Ectodermal cell (in vitro differentiated cells): ENCODE measurements at regions not wholly inside any gene's neighbourhood (a gene's known extent, or its start where the extent isn't known, plus 50 kb on each side); places are given as distances from the start of the nearest gene placed in this dataset.
"Not testable (repeated sequence)": the region's sequence is repeated elsewhere in the genome, so short reads cannot be mapped to it uniquely, and the experiment has no call there.

Experiments used
- H3K27ac ChIP-seq: 2 replicates; pipeline ENCODE4 v1.7.0; 2013; ENCODE audit warnings: mild to moderate bottlenecking, low read depth, low read length; ENCODE audit not compliant: insufficient read depth, poor library complexity, severe bottlenecking
- H3K27me3 ChIP-seq: 2 replicates; pipeline ENCODE4 v1.7.0; 2013; ENCODE audit warnings: mild to moderate bottlenecking, low read length; ENCODE audit not compliant: insufficient read depth, control insufficient read depth, poor library complexity, severe bottlenecking
- H3K36me3 ChIP-seq: one replicate; pipeline ENCODE4 v1.7.0; 2013; ENCODE audit warnings: low read length; ENCODE audit not compliant: control insufficient read depth, insufficient read depth
- H3K4me1 ChIP-seq: one replicate; pipeline ENCODE4 v1.7.0; 2013; ENCODE audit warnings: low read length; ENCODE audit not compliant: control insufficient read depth, insufficient read depth
- H3K4me3 ChIP-seq: 2 replicates; pipeline ENCODE4 v1.7.0; 2013; ENCODE audit warnings: low read depth, low read length, control low read depth; ENCODE audit not compliant: insufficient read depth
- H3K9me3 ChIP-seq: 2 replicates; pipeline ENCODE4 v1.7.0; 2013; ENCODE audit warnings: mild to moderate bottlenecking, low read length, moderate library complexity; ENCODE audit not compliant: control insufficient read depth
- WGBS, 2 experiments: methylation state at CpG; one replicate each; pipeline ENCODE4 v1.1.7; 2013; ENCODE audit warnings: missing lambda C conversion rate in 2 of 2; 5-methylcytosine and 5-hydroxymethylcytosine counted together

GRCh38 chr14:47917344-47917954 is 242.0 kb upstream of the MDGA2 start:
- Histone ChIP-seq H3K27me3 (no peaks in the 10 kb centered on the region), H3K36me3 (no peaks in the 10 kb centered on the region), H3K9me3 (no peaks in the 10 kb centered on the region), H3K4me1 (no peaks in the 10 kb centered on the region), H3K4me3 (no peak overlapping the region), H3K27ac (no peak overlapping the region)
- 63 to 67% methylated on average over 3 to 5 of the region's 5 CpGs for WGBS, 2 experiments

- 88 to 95% methylated on average over 24 of the region's 25 CpGs for WGBS, 2 experiments
- not testable (repeated sequence) for H3K36me3 ChIP-seq, H3K4me1 ChIP-seq, H3K4me3 ChIP-seq, H3K9me3 ChIP-seq, H3K27ac ChIP-seq, H3K27me3 ChIP-seq
Observed at GRCh38 chr14:47901141-47901540, 225.7 kb upstream of the MDGA2 start.

GRCh38 chr14:47899685-47900084 is 224.3 kb upstream of the MDGA2 start:
- Histone ChIP-seq H3K4me3 (no peak overlapping the region), H3K27me3 (no peaks in the 10 kb centered on the region), H3K9me3 (no peaks in the 10 kb centered on the region), H3K4me1 (no peaks in the 10 kb centered on the region), H3K27ac (no peak overlapping the region), H3K36me3 (no peaks in the 10 kb centered on the region)
- 100% methylated on average over 2 of the region's 5 CpGs; no CpG with 5 or more reads in 1 of the 2 experiments for WGBS, 2 experiments

- Histone ChIP-seq H3K9me3 (no peaks in the 10 kb centered on the region), H3K4me3 (no peak overlapping the region), H3K4me1 (no peaks in the 10 kb centered on the region), H3K27me3 (no peaks in the 10 kb centered on the region), H3K36me3 (no peaks in the 10 kb centered on the region), H3K27ac (no peak overlapping the region)
- 94 to 95% methylated on average over 5 to 7 of the region's 7 CpGs for WGBS, 2 experiments
Observed at GRCh38 chr14:47874350-47874749, 198.9 kb upstream of the MDGA2 start.

DNA sequence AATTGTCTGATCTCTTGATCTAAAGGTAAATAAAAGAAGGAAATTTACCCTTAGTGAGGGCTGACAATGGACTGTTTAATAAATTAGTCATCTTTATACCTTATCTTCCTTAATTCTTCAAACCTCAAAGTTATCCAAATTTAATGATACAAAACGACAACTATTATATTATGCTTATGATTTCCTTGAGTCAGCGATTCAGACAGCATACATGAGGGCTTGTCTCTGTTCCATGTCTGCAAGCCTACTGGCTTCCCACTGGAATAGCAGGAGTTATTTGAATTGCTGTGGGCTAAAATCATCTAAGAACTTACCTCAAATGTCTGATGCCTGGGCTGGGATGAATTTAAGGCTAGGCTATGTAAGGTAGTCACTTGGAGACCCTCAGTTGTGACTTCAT is 197.2 kb upstream of the MDGA2 start:
- H3K9me3 ChIP-seq: no peaks in the 10 kb centered on the region
- no peaks in the 10 kb centered on the region for H3K4me1 ChIP-seq
- no peaks in the 10 kb centered on the region for H3K36me3 ChIP-seq
- no peak overlapping the region for H3K27ac ChIP-seq
- no peaks in the 10 kb centered on the region for H3K27me3 ChIP-seq
- WGBS, 2 experiments: 94 to 100% methylated on average over 2 of the region's 2 CpGs
- H3K4me3 ChIP-seq: no peak overlapping the region

DNA sequence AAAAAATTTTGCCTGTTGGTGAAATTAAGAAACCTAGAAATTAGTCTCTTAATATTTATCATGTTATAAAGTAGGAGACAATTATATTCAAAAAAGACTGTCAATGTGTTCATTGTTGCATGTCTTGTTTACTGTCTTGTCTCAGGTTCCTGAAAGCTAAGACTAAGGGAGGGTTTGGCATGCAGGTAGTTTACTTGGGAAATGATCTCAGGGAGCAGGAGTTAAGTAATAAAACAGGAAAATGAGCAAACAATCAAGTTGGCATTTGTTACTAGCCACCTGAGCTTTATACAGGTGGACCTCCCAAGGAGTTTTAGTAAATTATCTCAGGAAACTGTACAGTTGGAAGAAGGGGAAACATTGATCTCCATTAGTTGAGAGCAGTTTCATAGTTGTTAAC is 188.0 kb upstream of the MDGA2 start:
- Histone ChIP-seq H3K4me1 (no peaks in the 10 kb centered on the region), H3K36me3 (no peaks in the 10 kb centered on the region), H3K4me3 (no peak overlapping the region), H3K9me3 (no peaks in the 10 kb centered on the region), H3K27ac (no peak overlapping the region), H3K27me3 (no peaks in the 10 kb centered on the region)

GRCh38 chr14:47857646-47858045 is 182.2 kb upstream of the MDGA2 start:
- Histone ChIP-seq H3K27ac (no peak overlapping the region), H3K36me3 (no peaks in the 10 kb centered on the region), H3K27me3 (no peaks in the 10 kb centered on the region), H3K4me3 (no peak overlapping the region), H3K4me1 (no peaks in the 10 kb centered on the region), H3K9me3 (no peaks in the 10 kb centered on the region)
- 93% methylated on average over 4 of the region's 4 CpGs for WGBS, 2 experiments

DNA sequence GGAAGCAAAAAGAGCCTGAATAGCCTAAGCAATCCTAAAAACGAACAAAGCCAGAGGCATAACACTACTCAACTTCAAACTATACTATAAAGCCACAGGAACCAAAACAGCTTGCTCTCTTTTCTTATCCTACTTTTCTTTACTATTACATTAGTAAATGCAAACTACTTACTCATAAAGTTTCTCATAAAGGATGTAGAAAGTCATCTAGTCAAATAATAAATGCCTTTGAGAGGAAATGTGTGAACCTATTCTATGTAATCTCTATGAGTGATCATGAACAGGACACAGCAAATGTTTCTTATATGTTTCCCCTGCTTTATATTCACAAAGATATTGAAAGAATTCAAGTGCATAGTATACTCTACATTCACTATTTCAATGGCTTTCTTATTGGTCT is 176.9 kb upstream of the MDGA2 start:
- Histone ChIP-seq H3K4me1 (no peaks in the 10 kb centered on the region), H3K9me3 (no peaks in the 10 kb centered on the region), H3K36me3 (no peaks in the 10 kb centered on the region), H3K27me3 (no peaks in the 10 kb centered on the region), H3K27ac (no peak overlapping the region), H3K4me3 (no peak overlapping the region)
- WGBS, 2 experiments: 0% methylated on average over 1 of the region's 1 CpG

- WGBS, 2 experiments: 86 to 90% methylated on average over 4 of the region's 4 CpGs
- H3K27ac ChIP-seq: no peak overlapping the region
- no peaks in the 10 kb centered on the region for H3K9me3 ChIP-seq
- no peak overlapping the region for H3K4me3 ChIP-seq
- H3K36me3 ChIP-seq: no peaks in the 10 kb centered on the region
- H3K4me1 ChIP-seq: no peaks in the 10 kb centered on the region
- H3K27me3 ChIP-seq: no peaks in the 10 kb centered on the region
Observed at GRCh38 chr14:47846008-47846407, 170.6 kb upstream of the MDGA2 start.

- Histone ChIP-seq H3K4me1 (no peaks in the 10 kb centered on the region), H3K27ac (no peak overlapping the region), H3K4me3 (no peak overlapping the region), H3K36me3 (no peaks in the 10 kb centered on the region), H3K27me3 (no peaks in the 10 kb centered on the region), H3K9me3 (no peaks in the 10 kb centered on the region)
- 87 to 91% methylated on average over 2 of the region's 2 CpGs for WGBS, 2 experiments
Observed at GRCh38 chr14:47843236-47843635, 167.8 kb upstream of the MDGA2 start.

- Histone ChIP-seq H3K36me3 (no peaks in the 10 kb centered on the region), H3K27me3 (no peaks in the 10 kb centered on the region), H3K4me3 (no peak overlapping the region), H3K9me3 (no peaks in the 10 kb centered on the region), H3K4me1 (no peaks in the 10 kb centered on the region), H3K27ac (no peak overlapping the region)
Observed at GRCh38 chr14:47833011-47833410, 157.6 kb upstream of the MDGA2 start.
